Ishikawa (cell line): ENCODE measurements at regions not wholly inside any gene's neighbourhood (a gene's known extent, or its start where the extent isn't known, plus 50 kb on each side); places are given as distances from the start of the nearest gene placed in this dataset.

ENCODE experiments used
- CEBPB ChIP-seq: IDR thresholded peaks from 2 replicates; pipeline ENCODE4 v1.6.1; 2012
- EGR1 ChIP-seq: IDR thresholded peaks from 2 replicates; pipeline ENCODE4 v1.6.1; 2012
- EP300 ChIP-seq: IDR thresholded peaks from 2 replicates; pipeline ENCODE4 v1.6.1; 2012; ENCODE audit warnings: borderline replicate concordance
- MAX ChIP-seq: IDR thresholded peaks from 2 replicates; pipeline ENCODE4 v1.6.1; 2012
- RAD21 ChIP-seq: IDR thresholded peaks from 2 replicates; pipeline ENCODE4 v1.6.1; 2012; ENCODE audit warnings: low read depth
- REST ChIP-seq: IDR thresholded peaks from 2 replicates; pipeline ENCODE4 v1.6.1; 2012; ENCODE audit warnings: low read depth, mild to moderate bottlenecking
- TAF1 ChIP-seq: IDR thresholded peaks from 2 replicates; pipeline ENCODE4 v1.6.1; 2012; ENCODE audit warnings: low read depth, mild to moderate bottlenecking
- TCF12 ChIP-seq: IDR thresholded peaks from 2 replicates; pipeline ENCODE4 v1.6.1; 2012; ENCODE audit warnings: low read depth
- TEAD4 ChIP-seq: IDR thresholded peaks from 2 replicates; pipeline ENCODE4 v1.6.1; 2012
- USF1 ChIP-seq: IDR thresholded peaks from 2 replicates; pipeline ENCODE4 v1.6.1; 2012

- TF ChIP-seq EGR1 (no peak), CEBPB (no peak), TAF1 (no peak), REST (no peak), RAD21 (no peak), EP300 (no peak), TCF12 (no peak), USF1 (no peak), TEAD4 (no peak), MAX (no peak)
Measured at GRCh38 chr2:129910446-129911362, 68.8 kb upstream of the RAB6C start.
